ENCODE measurements at regions not wholly inside any gene's neighbourhood (a gene's known extent, or its start where the extent isn't known, plus 50 kb on each side); places are given as distances from the start of the nearest gene placed in this dataset.

DNA sequence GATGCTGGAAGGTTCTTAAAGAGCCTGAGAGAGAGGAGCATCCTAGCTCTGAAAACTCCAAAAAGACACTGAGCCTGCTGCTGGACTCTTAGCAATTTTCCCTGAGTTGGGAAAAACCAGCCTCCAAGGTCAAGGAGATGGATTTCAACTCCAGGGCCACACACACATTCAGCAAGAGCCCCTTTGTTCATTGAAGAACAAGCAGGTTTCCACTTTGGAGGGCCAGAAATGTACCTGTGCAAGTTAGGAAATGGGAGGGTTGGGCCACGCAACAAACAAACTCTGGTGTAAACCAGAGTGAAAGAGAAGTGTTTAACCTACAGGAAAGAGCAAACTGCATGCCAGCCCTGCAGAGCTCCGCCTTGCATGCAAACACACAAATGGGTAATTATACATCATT, 264.8 kb upstream of the RPL38 start:
- TF ChIP-seq, protein P1, sequence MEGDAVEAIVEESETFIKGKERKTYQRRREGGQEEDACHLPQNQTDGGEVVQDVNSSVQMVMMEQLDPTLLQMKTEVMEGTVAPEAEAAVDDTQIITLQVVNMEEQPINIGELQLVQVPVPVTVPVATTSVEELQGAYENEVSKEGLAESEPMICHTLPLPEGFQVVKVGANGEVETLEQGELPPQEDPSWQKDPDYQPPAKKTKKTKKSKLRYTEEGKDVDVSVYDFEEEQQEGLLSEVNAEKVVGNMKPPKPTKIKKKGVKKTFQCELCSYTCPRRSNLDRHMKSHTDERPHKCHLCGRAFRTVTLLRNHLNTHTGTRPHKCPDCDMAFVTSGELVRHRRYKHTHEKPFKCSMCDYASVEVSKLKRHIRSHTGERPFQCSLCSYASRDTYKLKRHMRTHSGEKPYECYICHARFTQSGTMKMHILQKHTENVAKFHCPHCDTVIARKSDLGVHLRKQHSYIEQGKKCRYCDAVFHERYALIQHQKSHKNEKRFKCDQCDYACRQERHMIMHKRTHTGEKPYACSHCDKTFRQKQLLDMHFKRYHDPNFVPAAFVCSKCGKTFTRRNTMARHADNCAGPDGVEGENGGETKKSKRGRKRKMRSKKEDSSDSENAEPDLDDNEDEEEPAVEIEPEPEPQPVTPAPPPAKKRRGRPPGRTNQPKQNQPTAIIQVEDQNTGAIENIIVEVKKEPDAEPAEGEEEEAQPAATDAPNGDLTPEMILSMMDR (IDR thresholded peaks at IDR 0.05), result no peak
- no peak for TF ChIP-seq POLR2A (IDR thresholded peaks at IDR 0.05)
- 92 to 100% methylated on average over 2 of the region's 2 CpGs for WGBS, 2 donors
- no peak overlapping the region for H3K4me3 ChIP-seq (ENCODE audit: low read depth, poor library complexity, severe bottlenecking)
- intact Hi-C loops (cut with DNase I; ENCODE audit: low total_unique reads), result no loop called here
- DNase-seq (ENCODE audit: low spot score in 2 of 2), result no peak

- no peak overlapping the region for H3K4me3 ChIP-seq (ENCODE audit: low read depth, poor library complexity, severe bottlenecking)
- DNase-seq (ENCODE audit: low spot score in 2 of 2), result no peak
- intact Hi-C loops (cut with DNase I; ENCODE audit: low total_unique reads), result no loop called here
- WGBS, 2 donors, result 58 to 72% methylated on average over 8 of the region's 8 CpGs
- TF ChIP-seq, protein P1 (IDR thresholded peaks at IDR 0.05), result no peak
- TF ChIP-seq POLR2A (IDR thresholded peaks at IDR 0.05), result no peak
These were observed 263.7 kb upstream of the RPL38 start for GRCh38 chr17:73939806-73940205.

DNA sequence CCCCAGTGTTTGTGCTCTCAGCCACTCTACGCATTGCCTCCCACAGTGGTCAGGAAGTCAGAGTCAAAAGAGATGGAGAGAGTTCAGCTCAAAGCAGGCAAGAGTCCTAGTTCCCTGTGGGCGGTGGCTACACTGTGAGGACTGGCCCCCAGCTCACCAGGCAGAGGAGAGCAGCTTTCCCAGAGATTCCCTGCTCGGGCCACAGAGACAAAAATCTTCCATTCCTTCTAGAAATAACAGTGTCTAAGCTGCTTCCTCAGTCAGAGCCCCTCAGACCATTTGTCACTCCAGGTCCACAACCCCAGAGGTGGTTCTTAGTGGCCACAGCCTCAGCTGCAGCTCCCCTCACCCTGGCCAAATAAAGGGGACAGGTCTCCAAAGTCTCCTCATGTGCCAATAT, 263.0 kb upstream of the RPL38 start:
- peak in 1 of 2 donors; percentile 21 for DNase-seq (ENCODE audit: low spot score in 2 of 2)
- intact Hi-C loops (cut with DNase I; ENCODE audit: low total_unique reads), result no loop called here
- 71 to 78% methylated on average over 3 of the region's 3 CpGs for WGBS, 2 donors
- TF ChIP-seq, protein P1 (IDR thresholded peaks at IDR 0.05), result no peak
- no peak overlapping the region for H3K4me3 ChIP-seq (ENCODE audit: low read depth, poor library complexity, severe bottlenecking)

- intact Hi-C loops (cut with DNase I; ENCODE audit: low total_unique reads), result no loop called here
- no peak overlapping the region for H3K4me3 ChIP-seq (ENCODE audit: low read depth, poor library complexity, severe bottlenecking)
- peak in 1 of 2 donors; percentile 58 for DNase-seq (ENCODE audit: low spot score in 2 of 2)
- 88% methylated on average over 3 of the region's 3 CpGs for WGBS, 2 donors
- no peak for TF ChIP-seq POLR2A (IDR thresholded peaks at IDR 0.05)
- TF ChIP-seq, protein P1 (IDR thresholded peaks at IDR 0.05), result no peak
These were observed 261.5 kb upstream of the RPL38 start for GRCh38 chr17:73941919-73942530.

- WGBS, 2 donors, result 83 to 88% methylated on average over 7 of the region's 7 CpGs
- TF ChIP-seq, protein P1 (IDR thresholded peaks at IDR 0.05), result no peak
- no peak for TF ChIP-seq POLR2A (IDR thresholded peaks at IDR 0.05)
- intact Hi-C loops (cut with DNase I; ENCODE audit: low total_unique reads), result no loop called here
- peak in 1 of 2 donors; percentile 56 for DNase-seq (ENCODE audit: low spot score in 2 of 2)
- no peak overlapping the region for H3K4me3 ChIP-seq (ENCODE audit: low read depth, poor library complexity, severe bottlenecking)
These were observed 260.6 kb upstream of the RPL38 start for GRCh38 chr17:73942703-73943415.

Measured in lower leg skin (tissue), 4 donors.